GM19324 (cell line): ENCODE measurements at regions not wholly inside any gene's neighbourhood (a gene's known extent, or its start where the extent isn't known, plus 50 kb on each side); places are given as distances from the start of the nearest gene placed in this dataset.
"Not testable (repeated sequence)": the region's sequence is repeated elsewhere in the genome, so short reads cannot be mapped to it uniquely, and the experiment has no call there.

Experiments
- ATAC-seq: cut with Tn5 transposase; IDR thresholded peaks from one replicate; pipeline ENCODE4 v1.9.1; 2021; ENCODE audit warnings: mild to moderate bottlenecking, moderate library complexity; ENCODE audit not compliant: unreplicated experiment, low FRiP score

GRCh38 chr6:130602151-130602770 lies 224.9 kb upstream of the SMLR1 start:
- no peak for ATAC-seq

- no peak for ATAC-seq
Measured at GRCh38 chr6:130603391-130603790, 223.8 kb upstream of the SMLR1 start.

GRCh38 chr6:130604841-130605399 lies 222.3 kb upstream of the SMLR1 start:
- ATAC-seq, result no peak

- no peak for ATAC-seq
Measured at GRCh38 chr6:130610303-130610702, 216.9 kb upstream of the SMLR1 start.

- ATAC-seq, result no peak
Measured at GRCh38 chr6:130611366-130611765, 215.8 kb upstream of the SMLR1 start.

- ATAC-seq, result no peak
Measured at GRCh38 chr6:130613176-130613575, 214.0 kb upstream of the SMLR1 start.

- ATAC-seq, result no peak
Measured at GRCh38 chr6:130615816-130616215, 211.4 kb upstream of the SMLR1 start.

GRCh38 chr6:130617658-130618057 lies 209.5 kb upstream of the SMLR1 start:
- ATAC-seq, result no peak

- not testable (repeated sequence) for ATAC-seq
Measured at GRCh38 chr6:130618806-130619205, 208.4 kb upstream of the SMLR1 start.

GRCh38 chr6:130620338-130620781 lies 206.8 kb upstream of the SMLR1 start:
- ATAC-seq, result no peak

- no peak for ATAC-seq
Measured at GRCh38 chr6:130622142-130622541, 205.1 kb upstream of the SMLR1 start.

GRCh38 chr6:130624046-130624445 lies 203.2 kb upstream of the SMLR1 start:
- no peak for ATAC-seq

- ATAC-seq, result no peak
Measured at GRCh38 chr6:130625825-130626527, 201.2 kb upstream of the SMLR1 start.

- ATAC-seq, result no peak
Measured at GRCh38 chr6:130628862-130629261, 198.3 kb upstream of the SMLR1 start.

GRCh38 chr6:130629640-130630039 lies 197.6 kb upstream of the SMLR1 start:
- no peak for ATAC-seq

GRCh38 chr6:130632277-130632676 lies 194.9 kb upstream of the SMLR1 start:
- no peak for ATAC-seq

GRCh38 chr6:130632897-130633296 lies 194.3 kb upstream of the SMLR1 start:
- no peak for ATAC-seq

GRCh38 chr6:130643361-130643760 lies 183.8 kb upstream of the SMLR1 start:
- ATAC-seq, result no peak

- ATAC-seq, result no peak
Measured at GRCh38 chr6:130644175-130644574, 183.0 kb upstream of the SMLR1 start.

GRCh38 chr6:130644769-130645168 lies 182.4 kb upstream of the SMLR1 start:
- not testable (repeated sequence) for ATAC-seq

GRCh38 chr6:130647246-130647645 lies 180.0 kb upstream of the SMLR1 start:
- no peak for ATAC-seq

GRCh38 chr6:130655586-130655985 lies 171.6 kb upstream of the SMLR1 start:
- no peak for ATAC-seq
